Prostate gland (tissue), 1 donor: ENCODE measurements at regions not wholly inside any gene's neighbourhood (a gene's known extent, or its start where the extent isn't known, plus 50 kb on each side); places are given as distances from the start of the nearest gene placed in this dataset.

Source experiments
- POLR2A ChIP-seq: fragments of 450-650 bp; IDR thresholded peaks from one replicate; pipeline ENCODE4 v1.6.1; 2016; ENCODE audit warnings: antibody characterized with exemption, mild to moderate bottlenecking
- POLR2AphosphoS5 ChIP-seq: sonication (generic); formaldehyde crosslinking; IDR thresholded peaks from one replicate; pipeline ENCODE4 v1.6.1; 2017; ENCODE audit warnings: antibody characterized with exemption

GRCh38 chr10:85317827-85318226 lies 989.4 kb downstream of the CCSER2 start:
- no peak for TF ChIP-seq POLR2A
- TF ChIP-seq POLR2AphosphoS5, result no peak
